ENCODE measurements at regions not wholly inside any gene's neighbourhood (a gene's known extent, or its start where the extent isn't known, plus 50 kb on each side); places are given as distances from the start of the nearest gene placed in this dataset.

DNA sequence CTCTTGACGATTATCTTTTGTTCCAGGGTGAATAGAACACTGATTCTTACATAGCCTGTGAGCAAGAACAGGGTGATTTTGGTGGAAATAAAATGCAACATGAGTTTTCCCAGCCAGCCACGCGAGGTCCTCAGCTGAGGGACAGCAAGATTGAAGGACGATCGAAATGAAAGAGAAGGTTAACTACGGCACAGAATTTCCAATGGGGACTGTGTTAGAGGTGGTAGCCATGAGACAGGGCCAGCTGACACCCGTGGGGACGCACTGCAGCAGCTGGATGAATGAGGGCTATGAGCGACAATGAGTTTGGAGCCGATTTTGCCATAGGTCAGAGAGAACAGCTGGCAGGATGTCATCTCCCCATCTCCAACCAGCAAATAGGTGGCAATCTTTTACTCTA is 243.4 kb upstream of the PELI2 start:
- Histone ChIP-seq H3K79me2 (ENCODE audit: control insufficient read depth, insufficient read depth, low read length, poor library complexity) (no peaks in the 10 kb centered on the region), H3K27me3 (ENCODE audit: insufficient read depth, low read length) (no peaks in the 10 kb centered on the region), H2BK12ac (ENCODE audit: low read length) (no peak overlapping the region), H3K36me3 (ENCODE audit: control insufficient read depth in 1 of 2, insufficient read depth in 2 of 2, low read length in 2 of 2) (no peaks in the 10 kb centered on the region), H3K23ac (ENCODE audit: low read length) (no peak overlapping the region), H3K4ac (ENCODE audit: low read depth, low read length) (no peak overlapping the region), H2BK120ac (ENCODE audit: insufficient read depth, low read length, poor library complexity) (no peak overlapping the region), H4K12ac (ENCODE audit: low read depth, low read length) (no peak overlapping the region), H3K9me3 (ENCODE audit: insufficient read depth, low read depth, low read length) (no peaks in the 10 kb centered on the region), H3K9ac (ENCODE audit: low read length) (no peak overlapping the region), H3K4me1 (ENCODE audit: control insufficient read depth in 1 of 2, insufficient read depth in 2 of 2, low read length in 2 of 2) (no peaks in the 10 kb centered on the region), H3K4me2 (ENCODE audit: low read length) (no peak overlapping the region), H2AFZ (ENCODE audit: insufficient read depth, low read length, poor library complexity) (no peak overlapping the region), H3K79me1 (ENCODE audit: low read length) (no peaks in the 10 kb centered on the region), H4K91ac (ENCODE audit: low read depth, low read length) (no peak overlapping the region), H2BK5ac (ENCODE audit: low read depth, low read length, poor library complexity) (no peak overlapping the region), H3K14ac (ENCODE audit: low read length) (no peak overlapping the region), H2AK5ac (ENCODE audit: low read length) (no peak overlapping the region), H3K18ac (ENCODE audit: low read length) (no peak overlapping the region), H4K8ac (ENCODE audit: low read depth, low read length) (no peak overlapping the region), H3K27ac (ENCODE audit: low read depth, low read length) (no peak overlapping the region), H3K4me3 (ENCODE audit: low read depth, low read length) (no peak overlapping the region)
- WGBS (ENCODE audit: extremely low coverage, insufficient coverage, insufficient read length), result no CpG with 5 or more reads among the region's 10 CpGs
- peak in 1 of 2 donors; percentile 21 for DNase-seq

- no peak overlapping the region for H3K27ac ChIP-seq (ENCODE audit: low read depth, low read length)
- no peak overlapping the region for H3K18ac ChIP-seq (ENCODE audit: low read length)
- H4K12ac ChIP-seq (ENCODE audit: low read depth, low read length), result no peak overlapping the region
- H3K79me1 ChIP-seq (ENCODE audit: low read length), result no peaks in the 10 kb centered on the region
- no peak overlapping the region for H2AFZ ChIP-seq (ENCODE audit: insufficient read depth, low read length, poor library complexity)
- no peak overlapping the region for H3K9ac ChIP-seq (ENCODE audit: low read length)
- H3K79me2 ChIP-seq (ENCODE audit: control insufficient read depth, insufficient read depth, low read length, poor library complexity), result no peaks in the 10 kb centered on the region
- no peak overlapping the region for H4K91ac ChIP-seq (ENCODE audit: low read depth, low read length)
- H2BK120ac ChIP-seq (ENCODE audit: insufficient read depth, low read length, poor library complexity), result no peak overlapping the region
- H3K14ac ChIP-seq (ENCODE audit: low read length), result no peak overlapping the region
- no peak overlapping the region for H4K8ac ChIP-seq (ENCODE audit: low read depth, low read length)
- H3K4me2 ChIP-seq (ENCODE audit: low read length), result no peak overlapping the region
- no peak overlapping the region for H3K23ac ChIP-seq (ENCODE audit: low read length)
- WGBS (ENCODE audit: extremely low coverage, insufficient coverage, insufficient read length), result no CpG with 5 or more reads among the region's 7 CpGs
- peaks cover 0 to 4% of the 10 kb centered on the region in 2 experiments for H3K4me1 ChIP-seq (ENCODE audit: control insufficient read depth in 1 of 2, insufficient read depth in 2 of 2, low read length in 2 of 2)
- H2BK12ac ChIP-seq (ENCODE audit: low read length), result no peak overlapping the region
- peak in 1 of 2 donors; percentile 4 for DNase-seq
- no peak overlapping the region for H3K4me3 ChIP-seq (ENCODE audit: low read depth, low read length)
- no peak overlapping the region for H2BK5ac ChIP-seq (ENCODE audit: low read depth, low read length, poor library complexity)
- H3K4ac ChIP-seq (ENCODE audit: low read depth, low read length), result no peak overlapping the region
- H2AK5ac ChIP-seq (ENCODE audit: low read length), result no peak overlapping the region
- H3K27me3 ChIP-seq (ENCODE audit: insufficient read depth, low read length), result no peaks in the 10 kb centered on the region
- no peaks in the 10 kb centered on the region for H3K36me3 ChIP-seq (ENCODE audit: control insufficient read depth in 1 of 2, insufficient read depth in 2 of 2, low read length in 2 of 2)
- no peaks in the 10 kb centered on the region for H3K9me3 ChIP-seq (ENCODE audit: insufficient read depth, low read depth, low read length)
Measured at GRCh38 chr14:55877942-55878341, 240.3 kb upstream of the PELI2 start.

DNA sequence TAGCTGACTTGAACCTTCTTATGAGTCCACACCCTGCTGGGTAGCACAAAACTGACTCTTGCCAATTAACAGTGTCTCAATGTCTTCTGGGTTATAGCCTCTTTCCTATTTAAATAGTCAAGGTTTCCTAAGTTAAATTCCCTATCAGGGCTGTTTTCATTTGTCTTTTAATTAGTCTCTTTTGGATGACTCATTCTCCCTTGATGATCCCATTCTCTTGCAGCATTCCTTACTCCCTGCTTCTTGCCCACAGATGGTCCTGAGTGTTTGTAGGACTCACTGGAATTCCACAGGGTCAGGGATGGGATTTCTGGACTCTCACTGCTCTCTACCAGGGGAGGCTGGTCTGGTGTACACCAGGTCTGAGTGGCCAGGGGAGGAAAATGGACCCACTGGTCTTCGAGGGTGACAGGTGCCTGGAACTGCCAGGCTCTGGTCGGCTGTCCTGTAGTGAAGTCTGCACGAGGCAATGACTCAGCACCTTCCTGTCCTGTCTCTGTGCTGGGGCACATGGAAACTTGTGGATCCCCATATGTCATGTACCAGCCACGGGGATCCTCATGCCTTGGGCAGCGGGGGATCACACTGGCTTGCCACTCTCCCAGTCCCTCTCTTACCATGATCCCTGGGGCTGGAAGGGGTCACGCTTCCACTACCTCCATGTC is 236.5 kb upstream of the PELI2 start:
- H3K36me3 ChIP-seq (ENCODE audit: control insufficient read depth in 1 of 2, insufficient read depth in 2 of 2, low read length in 2 of 2), result no peaks in the 10 kb centered on the region
- H3K4me2 ChIP-seq (ENCODE audit: low read length), result no peak overlapping the region
- no peaks in the 10 kb centered on the region for H3K27me3 ChIP-seq (ENCODE audit: insufficient read depth, low read length)
- H3K14ac ChIP-seq (ENCODE audit: low read length), result no peak overlapping the region
- no peak overlapping the region for H3K23ac ChIP-seq (ENCODE audit: low read length)
- H3K79me1 ChIP-seq (ENCODE audit: low read length), result no peaks in the 10 kb centered on the region
- no peak overlapping the region for H2AFZ ChIP-seq (ENCODE audit: insufficient read depth, low read length, poor library complexity)
- no CpG with 5 or more reads among the region's 6 CpGs for WGBS (ENCODE audit: extremely low coverage, insufficient coverage, insufficient read length)
- no peak overlapping the region for H3K9ac ChIP-seq (ENCODE audit: low read length)
- no peak overlapping the region for H3K4me3 ChIP-seq (ENCODE audit: low read depth, low read length)
- H3K79me2 ChIP-seq (ENCODE audit: control insufficient read depth, insufficient read depth, low read length, poor library complexity), result no peaks in the 10 kb centered on the region
- no peaks in the 10 kb centered on the region for H3K9me3 ChIP-seq (ENCODE audit: insufficient read depth, low read depth, low read length)
- H3K18ac ChIP-seq (ENCODE audit: low read length), result no peak overlapping the region
- H4K12ac ChIP-seq (ENCODE audit: low read depth, low read length), result no peak overlapping the region
- no peak overlapping the region for H2BK120ac ChIP-seq (ENCODE audit: insufficient read depth, low read length, poor library complexity)
- DNase-seq, result no peak
- H2AK5ac ChIP-seq (ENCODE audit: low read length), result no peak overlapping the region
- H2BK12ac ChIP-seq (ENCODE audit: low read length), result no peak overlapping the region
- H4K91ac ChIP-seq (ENCODE audit: low read depth, low read length), result no peak overlapping the region
- no peak overlapping the region for H3K4ac ChIP-seq (ENCODE audit: low read depth, low read length)
- no peak overlapping the region for H2BK5ac ChIP-seq (ENCODE audit: low read depth, low read length, poor library complexity)
- H4K8ac ChIP-seq (ENCODE audit: low read depth, low read length), result no peak overlapping the region
- no peak overlapping the region for H3K27ac ChIP-seq (ENCODE audit: low read depth, low read length)
- peaks cover 0 to 4% of the 10 kb centered on the region in 2 experiments for H3K4me1 ChIP-seq (ENCODE audit: control insufficient read depth in 1 of 2, insufficient read depth in 2 of 2, low read length in 2 of 2)

DNA sequence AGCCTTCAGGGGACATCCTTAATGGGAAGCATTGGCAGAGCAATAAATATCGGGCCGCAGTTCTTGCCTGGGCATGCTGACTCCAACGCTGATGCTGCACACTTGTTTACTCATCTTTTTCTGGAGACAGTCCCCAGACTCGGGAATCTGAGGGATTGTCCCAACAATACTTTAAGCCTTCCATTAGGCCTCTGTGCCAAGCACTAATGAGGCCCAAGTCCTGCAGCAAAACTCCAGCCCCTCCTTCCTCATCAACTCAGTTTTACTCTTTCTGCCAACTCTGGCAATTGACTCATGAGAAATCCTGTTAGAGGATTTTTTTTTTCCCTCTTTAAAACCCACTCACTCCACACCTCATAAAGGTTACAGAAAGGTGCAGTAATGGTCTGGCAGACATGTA is 233.4 kb upstream of the PELI2 start:
- H3K23ac ChIP-seq (ENCODE audit: low read length), result no peak overlapping the region
- peaks cover 0 to 4% of the 10 kb centered on the region in 2 experiments for H3K4me1 ChIP-seq (ENCODE audit: control insufficient read depth in 1 of 2, insufficient read depth in 2 of 2, low read length in 2 of 2)
- H2BK5ac ChIP-seq (ENCODE audit: low read depth, low read length, poor library complexity), result no peak overlapping the region
- WGBS (ENCODE audit: extremely low coverage, insufficient coverage, insufficient read length), result no CpG with 5 or more reads among the region's 4 CpGs
- no peaks in the 10 kb centered on the region for H3K36me3 ChIP-seq (ENCODE audit: control insufficient read depth in 1 of 2, insufficient read depth in 2 of 2, low read length in 2 of 2)
- H3K4me3 ChIP-seq (ENCODE audit: low read depth, low read length), result no peak overlapping the region
- no peak overlapping the region for H4K8ac ChIP-seq (ENCODE audit: low read depth, low read length)
- H3K4me2 ChIP-seq (ENCODE audit: low read length), result no peak overlapping the region
- H2AK5ac ChIP-seq (ENCODE audit: low read length), result no peak overlapping the region
- no peak overlapping the region for H2BK120ac ChIP-seq (ENCODE audit: insufficient read depth, low read length, poor library complexity)
- H3K18ac ChIP-seq (ENCODE audit: low read length), result no peak overlapping the region
- H3K9me3 ChIP-seq (ENCODE audit: insufficient read depth, low read depth, low read length), result no peaks in the 10 kb centered on the region
- no peak overlapping the region for H4K91ac ChIP-seq (ENCODE audit: low read depth, low read length)
- H3K27ac ChIP-seq (ENCODE audit: low read depth, low read length), result no peak overlapping the region
- no peak overlapping the region for H3K14ac ChIP-seq (ENCODE audit: low read length)
- no peak overlapping the region for H2BK12ac ChIP-seq (ENCODE audit: low read length)
- H3K9ac ChIP-seq (ENCODE audit: low read length), result no peak overlapping the region
- no peaks in the 10 kb centered on the region for H3K79me1 ChIP-seq (ENCODE audit: low read length)
- H4K12ac ChIP-seq (ENCODE audit: low read depth, low read length), result no peak overlapping the region
- H3K4ac ChIP-seq (ENCODE audit: low read depth, low read length), result no peak overlapping the region
- H2AFZ ChIP-seq (ENCODE audit: insufficient read depth, low read length, poor library complexity), result no peak overlapping the region
- no peaks in the 10 kb centered on the region for H3K27me3 ChIP-seq (ENCODE audit: insufficient read depth, low read length)
- no peak for DNase-seq
- no peaks in the 10 kb centered on the region for H3K79me2 ChIP-seq (ENCODE audit: control insufficient read depth, insufficient read depth, low read length, poor library complexity)

All from trophoblast cell (in vitro differentiated cells and primary cell).